GM12873 (cell line): ENCODE measurements at regions not wholly inside any gene's neighbourhood (a gene's known extent, or its start where the extent isn't known, plus 50 kb on each side); places are given as distances from the start of the nearest gene placed in this dataset.

ENCODE experiments used
- TF ChIP-seq, protein P1 (sequence below): IDR thresholded peaks from 2 replicates; pipeline ENCODE4 v1.5.1; 2012; ENCODE audit warnings: low read depth, mild to moderate bottlenecking, moderate library complexity, low read length, control low read depth; ENCODE audit not compliant: insufficient read depth; ENCODE audit errors: missing control alignments

DNA sequence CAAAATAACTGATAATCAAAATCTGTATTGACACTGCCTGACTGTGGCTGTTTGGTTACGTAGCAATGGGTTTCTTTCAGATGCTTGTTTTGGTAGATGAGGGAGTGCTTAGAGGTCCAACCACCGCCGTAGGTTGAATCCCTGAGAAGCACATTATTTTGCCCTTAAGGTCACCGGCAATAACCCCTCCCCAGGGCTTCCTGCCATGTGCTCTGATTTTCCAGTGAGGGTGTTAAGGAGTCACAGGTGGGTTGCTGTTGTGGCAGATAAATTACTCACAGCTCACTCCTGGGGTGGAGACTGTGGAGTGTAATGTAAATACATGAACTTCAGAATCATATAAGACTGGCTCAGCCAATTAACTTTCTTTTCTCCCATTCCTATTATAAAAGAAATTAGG, 81.5 kb upstream of the ZP4 start:
- TF ChIP-seq, protein P1, sequence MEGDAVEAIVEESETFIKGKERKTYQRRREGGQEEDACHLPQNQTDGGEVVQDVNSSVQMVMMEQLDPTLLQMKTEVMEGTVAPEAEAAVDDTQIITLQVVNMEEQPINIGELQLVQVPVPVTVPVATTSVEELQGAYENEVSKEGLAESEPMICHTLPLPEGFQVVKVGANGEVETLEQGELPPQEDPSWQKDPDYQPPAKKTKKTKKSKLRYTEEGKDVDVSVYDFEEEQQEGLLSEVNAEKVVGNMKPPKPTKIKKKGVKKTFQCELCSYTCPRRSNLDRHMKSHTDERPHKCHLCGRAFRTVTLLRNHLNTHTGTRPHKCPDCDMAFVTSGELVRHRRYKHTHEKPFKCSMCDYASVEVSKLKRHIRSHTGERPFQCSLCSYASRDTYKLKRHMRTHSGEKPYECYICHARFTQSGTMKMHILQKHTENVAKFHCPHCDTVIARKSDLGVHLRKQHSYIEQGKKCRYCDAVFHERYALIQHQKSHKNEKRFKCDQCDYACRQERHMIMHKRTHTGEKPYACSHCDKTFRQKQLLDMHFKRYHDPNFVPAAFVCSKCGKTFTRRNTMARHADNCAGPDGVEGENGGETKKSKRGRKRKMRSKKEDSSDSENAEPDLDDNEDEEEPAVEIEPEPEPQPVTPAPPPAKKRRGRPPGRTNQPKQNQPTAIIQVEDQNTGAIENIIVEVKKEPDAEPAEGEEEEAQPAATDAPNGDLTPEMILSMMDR, result no peak

DNA sequence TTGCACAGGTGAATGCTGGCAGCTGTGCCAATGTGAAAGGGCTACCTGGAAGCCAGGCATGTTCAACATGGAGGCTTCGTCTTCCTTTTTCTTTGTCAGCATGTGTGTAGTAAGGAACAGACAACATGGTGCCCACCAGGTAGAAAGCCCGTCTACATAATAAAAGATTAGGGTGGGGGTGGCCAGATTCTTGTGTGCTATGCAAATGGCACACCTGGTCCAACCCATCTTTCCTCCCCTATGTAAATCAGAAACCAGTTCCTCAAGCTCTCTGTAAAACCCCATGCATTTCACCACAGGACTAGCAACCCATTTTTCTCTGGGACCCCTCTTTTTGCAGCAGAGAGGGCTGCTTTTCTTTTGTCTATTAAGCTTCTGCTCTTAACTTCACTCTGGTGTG, 72.3 kb upstream of the ZP4 start:
- TF ChIP-seq, protein P1, result no peak

DNA sequence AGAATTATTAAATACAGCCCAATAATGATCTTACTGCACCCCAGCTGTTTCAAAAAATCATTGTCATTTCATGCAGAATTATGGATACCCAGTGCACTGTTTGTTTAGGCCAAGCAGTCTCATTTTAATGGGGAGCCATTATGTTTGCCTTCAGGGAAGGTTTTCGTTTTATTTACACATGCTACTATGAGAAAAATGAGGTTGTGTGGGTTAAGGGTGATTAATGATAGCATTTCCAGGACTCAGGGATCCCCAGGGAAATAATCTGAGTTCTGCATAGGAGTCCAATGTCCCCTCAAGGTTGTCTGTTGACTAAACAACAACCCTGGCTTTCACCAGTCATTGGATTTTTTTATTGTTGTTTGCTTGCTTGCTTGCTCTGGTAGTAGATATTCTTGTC, 71.0 kb upstream of the ZP4 start:
- TF ChIP-seq, protein P1, result no peak

DNA sequence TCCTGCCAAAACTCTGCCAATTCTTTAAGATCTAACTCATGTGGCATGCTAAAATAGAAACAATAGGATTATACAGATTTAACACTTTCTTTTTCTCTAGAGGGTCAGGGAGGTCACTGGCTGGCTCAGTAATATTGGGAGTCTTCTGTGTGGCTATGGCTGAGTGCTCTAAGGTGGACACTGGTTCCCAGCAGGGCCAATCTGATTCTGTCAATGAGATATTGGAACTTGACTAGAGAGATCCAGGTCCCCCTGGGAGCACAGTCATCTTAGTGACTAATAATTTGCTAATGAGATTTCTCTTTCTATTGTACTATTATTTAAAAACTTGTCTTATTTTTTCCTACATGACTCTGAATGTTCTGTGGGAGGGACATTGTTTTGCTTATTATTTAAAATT, 69.1 kb upstream of the ZP4 start:
- TF ChIP-seq, protein P1, result no peak

DNA sequence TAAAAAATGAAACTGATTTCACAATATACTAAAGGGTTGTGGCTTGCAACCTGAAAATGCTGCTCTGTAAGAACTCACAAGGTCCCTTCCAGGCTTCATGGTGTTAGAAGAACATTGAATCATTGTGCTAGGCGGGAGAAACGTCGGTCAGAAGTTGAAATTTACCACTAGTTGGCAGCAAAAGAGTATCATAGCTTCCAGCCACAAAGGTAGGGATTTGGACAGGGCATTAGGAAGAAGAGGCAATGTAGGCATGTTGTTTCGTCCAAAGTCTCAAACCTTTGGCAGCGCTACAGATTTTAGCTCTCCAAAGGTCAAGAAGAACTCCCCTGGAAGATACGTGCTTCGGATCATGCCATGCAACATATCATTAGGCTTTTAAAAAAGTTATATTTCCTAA, 62.5 kb upstream of the ZP4 start:
- TF ChIP-seq, protein P1, result no peak
